NB4 (cell line): ENCODE measurements at regions not wholly inside any gene's neighbourhood (a gene's known extent, or its start where the extent isn't known, plus 50 kb on each side); places are given as distances from the start of the nearest gene placed in this dataset.

Source experiments
- TF ChIP-seq, protein P1 (sequence below): IDR thresholded peaks from one replicate; pipeline ENCODE4 v1.5.1; 2012; ENCODE audit warnings: low read depth, low read length
- TF ChIP-seq, protein P2 (sequence below): IDR thresholded peaks from 2 replicates; pipeline ENCODE4 v1.6.1; 2011; ENCODE audit warnings: low read depth, low read length

DNA sequence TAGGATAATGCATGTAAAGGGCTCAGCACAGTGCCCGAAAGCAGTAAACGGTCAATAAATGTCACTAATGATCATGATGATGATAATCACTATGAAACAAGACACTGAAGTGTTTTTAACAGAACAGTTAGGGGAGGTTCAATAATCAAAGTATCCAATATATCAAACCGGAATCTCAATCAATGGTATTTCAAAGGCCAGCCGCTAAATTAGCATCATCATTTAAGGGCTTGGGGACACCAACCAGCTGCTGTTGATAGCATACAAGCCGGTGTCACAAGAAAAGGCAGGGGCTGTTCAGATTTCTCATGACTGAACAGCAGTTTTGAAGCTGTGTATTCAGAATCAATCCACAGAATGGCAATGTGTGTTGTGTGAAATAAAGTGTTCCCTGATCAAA is 316.0 kb upstream of the NPVF start:
- TF ChIP-seq, protein P1, sequence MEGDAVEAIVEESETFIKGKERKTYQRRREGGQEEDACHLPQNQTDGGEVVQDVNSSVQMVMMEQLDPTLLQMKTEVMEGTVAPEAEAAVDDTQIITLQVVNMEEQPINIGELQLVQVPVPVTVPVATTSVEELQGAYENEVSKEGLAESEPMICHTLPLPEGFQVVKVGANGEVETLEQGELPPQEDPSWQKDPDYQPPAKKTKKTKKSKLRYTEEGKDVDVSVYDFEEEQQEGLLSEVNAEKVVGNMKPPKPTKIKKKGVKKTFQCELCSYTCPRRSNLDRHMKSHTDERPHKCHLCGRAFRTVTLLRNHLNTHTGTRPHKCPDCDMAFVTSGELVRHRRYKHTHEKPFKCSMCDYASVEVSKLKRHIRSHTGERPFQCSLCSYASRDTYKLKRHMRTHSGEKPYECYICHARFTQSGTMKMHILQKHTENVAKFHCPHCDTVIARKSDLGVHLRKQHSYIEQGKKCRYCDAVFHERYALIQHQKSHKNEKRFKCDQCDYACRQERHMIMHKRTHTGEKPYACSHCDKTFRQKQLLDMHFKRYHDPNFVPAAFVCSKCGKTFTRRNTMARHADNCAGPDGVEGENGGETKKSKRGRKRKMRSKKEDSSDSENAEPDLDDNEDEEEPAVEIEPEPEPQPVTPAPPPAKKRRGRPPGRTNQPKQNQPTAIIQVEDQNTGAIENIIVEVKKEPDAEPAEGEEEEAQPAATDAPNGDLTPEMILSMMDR: no peak
- TF ChIP-seq, protein P2, sequence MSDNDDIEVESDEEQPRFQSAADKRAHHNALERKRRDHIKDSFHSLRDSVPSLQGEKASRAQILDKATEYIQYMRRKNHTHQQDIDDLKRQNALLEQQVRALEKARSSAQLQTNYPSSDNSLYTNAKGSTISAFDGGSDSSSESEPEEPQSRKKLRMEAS: no peak
